GM23338 (cell line): ENCODE measurements at regions not wholly inside any gene's neighbourhood (a gene's known extent, or its start where the extent isn't known, plus 50 kb on each side); places are given as distances from the start of the nearest gene placed in this dataset.

Experiments
- ATAC-seq: fragments of 200-7000 bp; cut with Tn5 transposase; 3 replicates; pipeline ENCODE4 v1.9.1; 2020
- DNase-seq: peaks from one replicate; pipeline ENCODE4 v3.0.0-alpha.2; 2015; ENCODE audit warnings: low spot score
- H2AFZ ChIP-seq: fragments of 200-600 bp; sonication (generic); 2 replicates; pipeline ENCODE4 v1.8.0; 2016; ENCODE audit warnings: antibody characterized with exemption, mild to moderate bottlenecking, moderate library complexity
- H3F3A ChIP-seq: fragments of 200-600 bp; sonication (generic); replicated peaks from 2 replicates; pipeline ENCODE4 v1.8.0; 2017; ENCODE audit warnings: antibody characterized with exemption, mixed run types, low read depth
- H3K27ac ChIP-seq: fragments of 200-600 bp; sonication (generic); 2 replicates; pipeline ENCODE4 v1.6.1; 2016; ENCODE audit warnings: low read depth
- H3K27me3 ChIP-seq: fragments of 200-600 bp; sonication (generic); 2 replicates; pipeline ENCODE4 v1.8.0; 2016; ENCODE audit warnings: mild to moderate bottlenecking, mixed run types, moderate library complexity; ENCODE audit not compliant: insufficient read depth
- H3K36me3 ChIP-seq: fragments of 200-600 bp; sonication (generic); 2 replicates; pipeline ENCODE4 v1.8.0; 2016; ENCODE audit warnings: mild to moderate bottlenecking; ENCODE audit not compliant: insufficient read depth
- H3K4me1 ChIP-seq: fragments of 200-600 bp; sonication (generic); 2 replicates; pipeline ENCODE4 v1.8.0; 2016; ENCODE audit warnings: mild to moderate bottlenecking, moderate library complexity; ENCODE audit not compliant: insufficient read depth
- H3K4me2 ChIP-seq: fragments of 200-600 bp; sonication (generic); 2 replicates; pipeline ENCODE4 v1.7.1; 2017; ENCODE audit warnings: mixed run types
- H3K4me3 ChIP-seq: fragments of 200-600 bp; sonication (generic); 2 replicates; pipeline ENCODE4 v1.6.1; 2016; ENCODE audit warnings: mixed run types
- H3K79me2 ChIP-seq: fragments of 200-600 bp; sonication (generic); replicated peaks from 2 replicates; pipeline ENCODE4 v1.8.0; 2017; ENCODE audit warnings: mild to moderate bottlenecking; ENCODE audit not compliant: insufficient read depth
- H3K9me2 ChIP-seq: fragments of 200-600 bp; sonication (generic); 2 replicates; pipeline ENCODE4 v1.8.0; 2017; ENCODE audit not compliant: insufficient read depth
- H4K20me1 ChIP-seq: fragments of 200-600 bp; sonication (generic); replicated peaks from 2 replicates; pipeline ENCODE4 v1.8.0; 2017; ENCODE audit warnings: mild to moderate bottlenecking; ENCODE audit not compliant: insufficient read depth
- H3K27ac Mint-ChIP-seq: 2 replicates; pipeline ENCODE4 v1.8.0; 2020; ENCODE audit warnings: inconsistent platforms, mild to moderate bottlenecking, moderate library complexity, mixed read lengths
- H3K27me3 Mint-ChIP-seq: 3 replicates; pipeline ENCODE4 v1.8.0; 2022; ENCODE audit warnings: low read depth, mild to moderate bottlenecking, moderate library complexity, mixed read lengths, inconsistent platforms; ENCODE audit not compliant: insufficient read depth, poor library complexity
- H3K36me3 Mint-ChIP-seq: 3 replicates; pipeline ENCODE4 v1.8.0; 2021; ENCODE audit warnings: low read depth, mild to moderate bottlenecking, inconsistent platforms, moderate library complexity, mixed read lengths
- H3K4me1 Mint-ChIP-seq: 3 replicates; pipeline ENCODE4 v1.8.0; 2020; ENCODE audit warnings: mild to moderate bottlenecking, inconsistent platforms, mixed read lengths
- H3K4me3 Mint-ChIP-seq: 3 replicates; pipeline ENCODE4 v1.8.0; 2021; ENCODE audit warnings: moderate library complexity, mild to moderate bottlenecking, inconsistent platforms, mixed read lengths
- H3K9me3 Mint-ChIP-seq: 3 replicates; pipeline ENCODE4 v1.8.0; 2020; ENCODE audit warnings: moderate library complexity, mild to moderate bottlenecking, inconsistent platforms, mixed read lengths
- EZH2phosphoT487 ChIP-seq: fragments of 200-600 bp; sonication (generic); IDR thresholded peaks from one replicate; pipeline ENCODE4 v1.8.1; 2018; ENCODE audit warnings: antibody characterized with exemption; ENCODE audit not compliant: unreplicated experiment
- JUNB ChIP-seq: IDR thresholded peaks from one replicate; pipeline ENCODE4 v1.6.1; 2016; ENCODE audit warnings: antibody characterized with exemption; ENCODE audit not compliant: unreplicated experiment
- NANOG ChIP-seq: IDR thresholded peaks from 2 replicates; pipeline ENCODE4 v1.6.1; 2016; ENCODE audit warnings: antibody characterized with exemption, borderline replicate concordance
- REST ChIP-seq: IDR thresholded peaks from one replicate; pipeline ENCODE4 v1.6.1; 2018; ENCODE audit warnings: antibody characterized with exemption; ENCODE audit not compliant: unreplicated experiment
- STAT1 ChIP-seq: IDR thresholded peaks from one replicate; pipeline ENCODE4 v1.6.1; 2016; ENCODE audit warnings: antibody characterized with exemption; ENCODE audit not compliant: unreplicated experiment
- ZNF462 ChIP-seq: fragments of 250-450 bp; sonication (Bioruptor Pico); IDR thresholded peaks from 2 replicates; pipeline ENCODE4 v1.5.0; 2020; ENCODE audit warnings: mild to moderate bottlenecking, moderate library complexity
- TF ChIP-seq, protein P1 (sequence below), 2 experiments: fragments of 200-600 bp in 1 of 2; sonication (generic) in 1 of 2; conservative IDR thresholded peaks; 2 replicates each; pipeline versions ENCODE4 v1.5.1 to v1.6.1; 2016 to 2017; ENCODE audit warnings: antibody characterized with exemption in 2 of 2, low read depth in 2 of 2, mild to moderate bottlenecking in 2 of 2, moderate library complexity in 1 of 2

GRCh38 chr2:236843161-236843968 is 242.3 kb upstream of the COPS8 start (continued):
- no peak for TF ChIP-seq EZH2phosphoT487
- no peak for TF ChIP-seq STAT1
- no peak for TF ChIP-seq NANOG
- no peak for TF ChIP-seq ZNF462 (CRISPR knock-in tag)

DNA sequence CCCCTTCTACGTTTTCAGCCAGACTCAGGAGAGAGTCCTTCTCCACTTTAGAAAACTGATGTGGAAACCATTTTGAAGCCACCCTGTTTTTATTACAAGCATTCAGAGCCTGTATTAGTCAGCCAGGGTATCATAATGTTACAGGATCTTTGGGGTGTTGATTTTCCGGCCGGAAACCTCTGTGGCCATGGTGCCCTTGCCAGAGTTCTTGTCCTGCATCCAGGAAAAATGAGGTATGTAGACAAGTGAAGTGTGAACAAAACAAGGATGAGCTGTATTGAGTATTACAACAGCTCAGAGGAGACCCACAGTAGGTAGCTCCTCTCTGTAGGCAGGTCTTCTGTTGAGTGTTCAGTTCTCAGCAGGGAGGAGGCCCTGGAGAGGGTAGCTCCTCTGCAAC is 241.0 kb upstream of the COPS8 start:
- no peak overlapping the region for H3K4me3 Mint-ChIP-seq
- no peak overlapping the region for H2AFZ ChIP-seq
- peaks cover 25% of the 10 kb centered on the region for H3K4me1 ChIP-seq
- no peak overlapping the region for H3K4me2 ChIP-seq
- no peak overlapping the region for H3K27ac ChIP-seq
- peaks cover 25% of the 10 kb centered on the region for H3K4me1 Mint-ChIP-seq
- H3K27me3 Mint-ChIP-seq, result peaks cover 22% of the 10 kb centered on the region
- no peak for ATAC-seq
- no peak for DNase-seq
- no peaks in the 10 kb centered on the region for H3K79me2 ChIP-seq
- no peaks in the 10 kb centered on the region; the same call in 1 of the 2 replicates for H3K36me3 ChIP-seq
- H3F3A ChIP-seq, result no peaks in the 10 kb centered on the region
- H4K20me1 ChIP-seq, result no peaks in the 10 kb centered on the region
- peaks cover 37% of the 10 kb centered on the region for H3K36me3 Mint-ChIP-seq
- H3K4me3 ChIP-seq, result no peak overlapping the region
- peaks cover 8% of the 10 kb centered on the region; the same call in 1 of the 2 replicates for H3K9me2 ChIP-seq
- H3K27ac Mint-ChIP-seq, result no peak overlapping the region
- peaks cover 39% of the 10 kb centered on the region for H3K9me3 Mint-ChIP-seq
- H3K27me3 ChIP-seq, result no peaks in the 10 kb centered on the region
- TF ChIP-seq NANOG, result no peak
- TF ChIP-seq, protein P1, sequence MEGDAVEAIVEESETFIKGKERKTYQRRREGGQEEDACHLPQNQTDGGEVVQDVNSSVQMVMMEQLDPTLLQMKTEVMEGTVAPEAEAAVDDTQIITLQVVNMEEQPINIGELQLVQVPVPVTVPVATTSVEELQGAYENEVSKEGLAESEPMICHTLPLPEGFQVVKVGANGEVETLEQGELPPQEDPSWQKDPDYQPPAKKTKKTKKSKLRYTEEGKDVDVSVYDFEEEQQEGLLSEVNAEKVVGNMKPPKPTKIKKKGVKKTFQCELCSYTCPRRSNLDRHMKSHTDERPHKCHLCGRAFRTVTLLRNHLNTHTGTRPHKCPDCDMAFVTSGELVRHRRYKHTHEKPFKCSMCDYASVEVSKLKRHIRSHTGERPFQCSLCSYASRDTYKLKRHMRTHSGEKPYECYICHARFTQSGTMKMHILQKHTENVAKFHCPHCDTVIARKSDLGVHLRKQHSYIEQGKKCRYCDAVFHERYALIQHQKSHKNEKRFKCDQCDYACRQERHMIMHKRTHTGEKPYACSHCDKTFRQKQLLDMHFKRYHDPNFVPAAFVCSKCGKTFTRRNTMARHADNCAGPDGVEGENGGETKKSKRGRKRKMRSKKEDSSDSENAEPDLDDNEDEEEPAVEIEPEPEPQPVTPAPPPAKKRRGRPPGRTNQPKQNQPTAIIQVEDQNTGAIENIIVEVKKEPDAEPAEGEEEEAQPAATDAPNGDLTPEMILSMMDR (conservative IDR thresholded peaks at IDR 0.05; ENCODE audit: low read depth in 2 of 2), result no peak
- TF ChIP-seq REST, result no peak
- no peak for TF ChIP-seq JUNB
